ENCODE measurements at regions not wholly inside any gene's neighbourhood (a gene's known extent, or its start where the extent isn't known, plus 50 kb on each side); places are given as distances from the start of the nearest gene placed in this dataset.
"Not testable (repeated sequence)": the region's sequence is repeated elsewhere in the genome, so short reads cannot be mapped to it uniquely, and the experiment has no call there.

DNA sequence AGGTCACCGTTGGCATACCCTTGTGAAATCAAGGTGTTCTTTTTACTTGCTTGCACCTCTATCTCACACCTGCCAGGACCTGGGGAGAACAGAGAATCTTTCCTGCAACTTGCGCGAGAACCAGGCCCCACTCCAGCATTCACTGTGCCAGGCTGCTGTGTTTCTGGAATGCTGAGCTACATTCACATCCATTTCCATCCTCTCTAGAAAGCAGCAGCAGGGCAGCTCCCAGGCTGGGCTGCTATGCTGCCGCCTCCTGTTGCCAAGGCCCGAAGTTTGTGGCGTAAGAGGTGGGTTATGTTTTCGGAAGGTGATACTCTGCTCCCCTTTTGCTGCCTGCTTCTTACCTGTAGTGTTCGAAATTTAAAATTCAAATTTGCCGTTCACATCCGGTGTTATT is 464.1 kb downstream of the KLF5 start:
- Mint-ChIP-seq H3K4me1 (ENCODE audit: low read depth) (peaks cover 15% of the 10 kb centered on the region), H3K9me3 (no peaks in the 10 kb centered on the region), H3K27ac (peak overlapping the region; percentile 41), H3K27me3 (ENCODE audit: low read depth) (peaks cover 7% of the 10 kb centered on the region), H3K4me3 (no peak overlapping the region), H3K36me3 (ENCODE audit: low read depth) (no peaks in the 10 kb centered on the region)

- Mint-ChIP-seq H3K36me3 (ENCODE audit: low read depth) (no peaks in the 10 kb centered on the region), H3K4me1 (ENCODE audit: low read depth) (peaks cover 15% of the 10 kb centered on the region), H3K27me3 (ENCODE audit: low read depth) (peaks cover 7% of the 10 kb centered on the region), H3K9me3 (no peaks in the 10 kb centered on the region), H3K27ac (no peak overlapping the region), H3K4me3 (no peak overlapping the region)
Observed at GRCh38 chr13:73521985-73522524, 463.2 kb downstream of the KLF5 start.

- Mint-ChIP-seq H3K9me3 (no peaks in the 10 kb centered on the region), H3K4me1 (ENCODE audit: low read depth) (peaks cover 15% of the 10 kb centered on the region), H3K27me3 (ENCODE audit: low read depth) (peaks cover 6% of the 10 kb centered on the region), H3K36me3 (ENCODE audit: low read depth) (no peaks in the 10 kb centered on the region), H3K27ac (peak overlapping the region; percentile 80), H3K4me3 (peak overlapping the region; percentile 64)
Observed at GRCh38 chr13:73521290-73521624, 462.5 kb downstream of the KLF5 start.

GRCh38 chr13:73520566-73521289 is 461.9 kb downstream of the KLF5 start:
- H3K36me3 Mint-ChIP-seq (ENCODE audit: low read depth) = no peaks in the 10 kb centered on the region
- H3K9me3 Mint-ChIP-seq = no peaks in the 10 kb centered on the region
- peak overlapping the region; percentile 80 for H3K27ac Mint-ChIP-seq
- peaks cover 8% of the 10 kb centered on the region for H3K27me3 Mint-ChIP-seq (ENCODE audit: low read depth)
- H3K4me3 Mint-ChIP-seq = peak overlapping the region; percentile 64
- peaks cover 15% of the 10 kb centered on the region for H3K4me1 Mint-ChIP-seq (ENCODE audit: low read depth)

DNA sequence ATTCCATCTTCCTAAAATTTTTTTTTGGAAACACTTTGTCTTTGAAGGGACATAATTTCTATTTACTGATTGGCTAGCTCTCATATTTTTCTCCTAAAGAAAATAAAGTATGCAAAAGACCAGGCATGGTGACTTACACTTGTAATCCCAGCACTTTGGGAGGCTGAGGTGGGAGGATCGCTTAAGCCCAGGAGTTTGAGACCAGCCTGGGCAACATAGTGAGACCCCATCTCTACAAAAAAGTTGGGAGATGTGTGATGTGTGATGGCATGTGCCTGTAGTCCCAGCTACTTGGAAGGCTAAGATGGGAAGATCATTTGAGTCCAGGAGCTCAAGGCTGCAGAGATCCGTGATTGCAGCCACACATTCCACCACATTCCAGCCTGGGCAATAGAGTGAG is 461.3 kb downstream of the KLF5 start:
- Mint-ChIP-seq H3K4me3 (peak overlapping the region; percentile 64), H3K27ac (peak overlapping the region; percentile 80), H3K4me1 (ENCODE audit: low read depth) (peaks cover 15% of the 10 kb centered on the region)
- not testable (repeated sequence) for H3K36me3 Mint-ChIP-seq (ENCODE audit: low read depth); H3K9me3 Mint-ChIP-seq; H3K27me3 Mint-ChIP-seq (ENCODE audit: low read depth)

GRCh38 chr13:73519396-73520116 is 460.8 kb downstream of the KLF5 start:
- H3K36me3 Mint-ChIP-seq (ENCODE audit: low read depth) = no peaks in the 10 kb centered on the region
- H3K27ac Mint-ChIP-seq = no peak overlapping the region
- peaks cover 15% of the 10 kb centered on the region for H3K4me1 Mint-ChIP-seq (ENCODE audit: low read depth)
- H3K9me3 Mint-ChIP-seq = no peaks in the 10 kb centered on the region
- H3K4me3 Mint-ChIP-seq = no peak overlapping the region
- peaks cover 5% of the 10 kb centered on the region for H3K27me3 Mint-ChIP-seq (ENCODE audit: low read depth)

DNA sequence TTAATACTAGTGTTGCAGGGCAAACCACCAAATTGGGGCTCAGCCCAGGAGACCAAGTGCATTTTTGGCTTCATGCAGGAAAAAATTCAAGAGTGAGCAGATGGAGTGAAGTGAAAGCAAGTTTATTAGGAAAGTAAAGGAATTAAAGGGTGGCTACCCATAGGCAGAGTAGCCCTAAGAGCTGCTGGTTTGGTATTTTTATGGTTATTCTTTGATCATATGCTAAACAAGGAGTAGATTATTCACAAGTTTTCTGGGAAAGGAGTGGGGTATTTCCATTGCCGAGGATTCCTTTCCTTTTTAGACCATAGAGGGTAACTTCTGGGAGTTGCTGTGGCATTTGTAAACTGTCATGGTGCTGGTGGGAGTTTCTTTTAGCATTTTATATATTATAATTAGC is 459.0 kb downstream of the KLF5 start:
- peaks cover 15% of the 10 kb centered on the region for H3K4me1 Mint-ChIP-seq (ENCODE audit: low read depth)
- H3K27ac Mint-ChIP-seq = no peak overlapping the region
- no peak overlapping the region for H3K4me3 Mint-ChIP-seq
- H3K36me3 Mint-ChIP-seq (ENCODE audit: low read depth) = no peaks in the 10 kb centered on the region
- H3K27me3 Mint-ChIP-seq (ENCODE audit: low read depth) = peaks cover 9% of the 10 kb centered on the region
- H3K9me3 Mint-ChIP-seq = no peaks in the 10 kb centered on the region

DNA sequence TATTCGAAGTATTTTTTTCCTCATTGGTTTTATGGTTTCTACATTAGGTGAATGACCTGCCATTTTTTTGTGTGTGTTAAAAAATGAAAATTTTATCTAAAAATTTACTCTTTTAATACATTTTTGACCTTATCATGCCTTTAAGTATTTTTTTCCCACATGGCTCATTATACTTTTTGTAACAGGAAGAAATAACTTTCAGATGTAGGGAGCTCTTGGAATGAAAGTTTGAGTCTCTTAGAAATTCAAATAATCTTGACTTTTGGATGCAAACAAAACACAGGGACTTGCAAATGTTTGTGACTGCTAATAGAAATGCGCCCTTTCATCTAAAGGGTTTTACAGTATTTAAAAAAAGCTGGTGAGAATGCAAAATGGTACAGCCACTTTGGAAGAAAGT is 457.9 kb downstream of the KLF5 start:
- Mint-ChIP-seq H3K36me3 (ENCODE audit: low read depth) (no peaks in the 10 kb centered on the region), H3K9me3 (no peaks in the 10 kb centered on the region), H3K27me3 (ENCODE audit: low read depth) (peaks cover 9% of the 10 kb centered on the region), H3K4me1 (ENCODE audit: low read depth) (peaks cover 15% of the 10 kb centered on the region), H3K27ac (no peak overlapping the region), H3K4me3 (no peak overlapping the region)

GRCh38 chr13:73514208-73514607 is 455.4 kb downstream of the KLF5 start:
- Mint-ChIP-seq H3K4me1 (ENCODE audit: low read depth) (no peaks in the 10 kb centered on the region), H3K36me3 (ENCODE audit: low read depth) (no peaks in the 10 kb centered on the region), H3K9me3 (peaks cover 5% of the 10 kb centered on the region), H3K27ac (no peak overlapping the region), H3K27me3 (ENCODE audit: low read depth) (peaks cover 13% of the 10 kb centered on the region), H3K4me3 (no peak overlapping the region)

DNA sequence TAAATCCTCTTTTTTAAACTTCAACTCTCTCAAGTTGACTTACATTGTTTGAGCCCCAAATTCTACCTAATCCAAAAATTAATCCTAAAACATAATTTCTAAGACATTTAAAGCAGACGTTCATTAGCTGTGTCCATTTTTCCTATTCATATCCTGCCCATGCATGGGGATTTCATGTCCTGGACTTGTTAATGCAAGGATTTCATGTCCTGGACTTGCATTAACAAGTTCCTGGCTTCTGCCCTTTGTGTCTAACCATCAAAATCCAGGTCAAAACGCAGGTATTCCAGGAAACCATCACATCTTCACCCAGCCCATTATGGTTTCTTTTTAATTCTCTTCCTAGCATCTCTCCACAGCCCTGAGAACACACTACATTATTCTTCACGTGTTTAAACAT is 454.9 kb downstream of the KLF5 start:
- Mint-ChIP-seq H3K9me3 (peaks cover 5% of the 10 kb centered on the region), H3K27me3 (ENCODE audit: low read depth) (peaks cover 13% of the 10 kb centered on the region), H3K27ac (no peak overlapping the region), H3K4me3 (no peak overlapping the region), H3K4me1 (ENCODE audit: low read depth) (no peaks in the 10 kb centered on the region), H3K36me3 (ENCODE audit: low read depth) (no peaks in the 10 kb centered on the region)

DNA sequence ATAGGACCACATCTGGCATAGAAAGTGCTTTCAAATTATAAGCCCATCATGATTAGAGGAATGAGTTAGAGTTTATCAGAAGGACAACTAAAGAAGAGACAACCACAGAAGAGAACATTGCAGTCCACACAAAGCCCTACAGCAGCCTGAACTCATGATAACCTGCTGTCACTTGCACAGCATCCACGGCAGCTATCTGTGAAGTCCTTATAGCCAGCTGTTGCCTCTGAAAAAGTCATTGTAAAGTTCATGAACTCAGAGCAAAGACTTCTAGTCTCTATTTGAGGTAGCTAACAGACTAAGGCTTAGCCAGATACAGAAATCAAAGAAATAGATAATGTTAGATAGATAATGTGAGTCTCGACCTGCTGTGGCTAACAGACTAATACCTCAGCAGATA is 450.0 kb downstream of the KLF5 start:
- H3K27ac Mint-ChIP-seq = no peak overlapping the region
- no peaks in the 10 kb centered on the region for H3K36me3 Mint-ChIP-seq (ENCODE audit: low read depth)
- peaks cover 5% of the 10 kb centered on the region for H3K9me3 Mint-ChIP-seq

GRCh38 chr13:73505376-73505890 is 446.6 kb downstream of the KLF5 start:
- no peaks in the 10 kb centered on the region for H3K4me1 Mint-ChIP-seq (ENCODE audit: low read depth)
- H3K27me3 Mint-ChIP-seq (ENCODE audit: low read depth) = peaks cover 3% of the 10 kb centered on the region
- no peak overlapping the region for H3K27ac Mint-ChIP-seq
- H3K36me3 Mint-ChIP-seq (ENCODE audit: low read depth) = no peaks in the 10 kb centered on the region
- no peak overlapping the region for H3K4me3 Mint-ChIP-seq
- no peaks in the 10 kb centered on the region for H3K9me3 Mint-ChIP-seq

More for the DNA sequence above, 450.0 kb downstream of the KLF5 start:
- no peaks in the 10 kb centered on the region for H3K4me1 Mint-ChIP-seq (ENCODE audit: low read depth)
- no peak overlapping the region for H3K4me3 Mint-ChIP-seq
- peaks cover 8% of the 10 kb centered on the region for H3K27me3 Mint-ChIP-seq (ENCODE audit: low read depth)

DNA sequence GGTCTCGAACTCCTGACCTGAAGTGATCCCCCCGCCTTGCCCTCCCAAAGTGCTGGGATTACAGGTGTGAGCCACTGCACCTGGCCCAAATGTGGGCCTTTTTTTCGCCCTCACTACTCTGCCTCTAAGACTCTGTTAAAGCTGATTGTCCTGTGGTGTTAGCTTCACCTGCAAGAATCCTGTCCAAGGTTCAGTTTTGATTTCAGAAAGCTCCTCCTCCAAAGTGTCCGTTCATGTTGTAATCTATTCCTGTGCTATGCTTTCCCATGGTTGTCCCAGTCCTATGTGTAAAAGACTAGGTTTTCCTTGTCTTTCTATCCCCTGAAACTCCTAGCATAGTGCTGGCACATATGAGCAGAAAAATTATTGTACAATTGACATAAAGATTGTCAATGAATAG is 440.9 kb downstream of the KLF5 start:
- Mint-ChIP-seq H3K9me3 (no peaks in the 10 kb centered on the region), H3K27ac (no peak overlapping the region), H3K36me3 (ENCODE audit: low read depth) (no peaks in the 10 kb centered on the region), H3K4me3 (no peak overlapping the region), H3K4me1 (ENCODE audit: low read depth) (no peaks in the 10 kb centered on the region), H3K27me3 (ENCODE audit: low read depth) (no peaks in the 10 kb centered on the region)

- no peaks in the 10 kb centered on the region for H3K36me3 Mint-ChIP-seq (ENCODE audit: low read depth)
- H3K27ac Mint-ChIP-seq = no peak overlapping the region
- H3K4me3 Mint-ChIP-seq = no peak overlapping the region
- no peaks in the 10 kb centered on the region for H3K9me3 Mint-ChIP-seq
- H3K4me1 Mint-ChIP-seq (ENCODE audit: low read depth) = peaks cover 3% of the 10 kb centered on the region
- H3K27me3 Mint-ChIP-seq (ENCODE audit: low read depth) = no peaks in the 10 kb centered on the region
Observed at GRCh38 chr13:73497430-73497829, 438.6 kb downstream of the KLF5 start.

DNA sequence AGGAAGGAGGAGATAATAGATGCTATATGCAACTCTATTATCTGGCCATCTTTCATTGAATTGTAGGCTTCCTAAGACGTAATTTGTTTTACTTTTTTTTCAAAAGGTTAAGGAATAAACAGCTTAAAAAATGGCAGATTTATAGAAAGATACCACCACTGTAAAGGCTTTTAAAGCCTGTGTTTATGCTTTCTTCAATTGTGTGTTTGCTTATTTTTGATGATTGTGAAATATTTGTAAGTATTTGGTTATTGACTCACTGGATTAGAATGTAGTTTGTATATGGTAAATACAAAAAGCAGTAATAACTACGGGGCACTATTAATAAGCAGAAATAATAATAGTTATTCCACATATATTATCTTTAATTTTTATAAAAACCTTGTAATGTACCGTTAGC is 437.9 kb downstream of the KLF5 start:
- Mint-ChIP-seq H3K27me3 (ENCODE audit: low read depth) (no peaks in the 10 kb centered on the region), H3K27ac (no peak overlapping the region), H3K36me3 (ENCODE audit: low read depth) (no peaks in the 10 kb centered on the region), H3K4me1 (ENCODE audit: low read depth) (peaks cover 3% of the 10 kb centered on the region), H3K9me3 (no peaks in the 10 kb centered on the region), H3K4me3 (no peak overlapping the region)

Data from T-helper 1 cell treated with Interleukin-12 subunit alpha and Interleukin-12 subunit beta and Interleukin-4 antibody, amounts not matched to agents 30 μg/mL and 1 μg/mL, for 36 hours (primary cell).